Fibroblast of skin of left biceps (primary cell): ENCODE measurements at regions not wholly inside any gene's neighbourhood (a gene's known extent, or its start where the extent isn't known, plus 50 kb on each side); places are given as distances from the start of the nearest gene placed in this dataset.

Experiments used
- DNase-seq, 2 experiments: peaks; one replicate each; pipeline ENCODE4 v3.0.0-alpha.2; 2013; ENCODE audit warnings: low read depth in 2 of 2

DNA sequence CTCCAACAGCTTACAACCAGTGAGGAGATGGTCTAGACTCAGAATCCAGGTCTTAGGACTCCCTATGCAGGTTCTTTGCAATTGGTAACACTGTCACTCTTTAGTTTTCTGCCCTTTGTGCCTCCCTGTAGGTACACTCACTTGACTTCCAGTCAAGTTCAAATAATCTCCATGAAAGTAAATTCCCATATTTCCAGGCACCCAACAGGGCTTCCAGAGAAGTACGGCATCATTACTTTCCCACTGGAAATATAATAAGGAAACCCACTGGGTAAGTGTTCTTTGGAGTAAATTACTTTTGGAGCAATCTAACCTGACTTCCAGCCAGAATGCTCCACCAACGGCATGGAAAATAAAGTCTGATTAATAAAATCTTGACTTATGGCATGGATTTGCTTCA is 338.9 kb downstream of the HNRNPD start:
- DNase-seq: no peak

DNA sequence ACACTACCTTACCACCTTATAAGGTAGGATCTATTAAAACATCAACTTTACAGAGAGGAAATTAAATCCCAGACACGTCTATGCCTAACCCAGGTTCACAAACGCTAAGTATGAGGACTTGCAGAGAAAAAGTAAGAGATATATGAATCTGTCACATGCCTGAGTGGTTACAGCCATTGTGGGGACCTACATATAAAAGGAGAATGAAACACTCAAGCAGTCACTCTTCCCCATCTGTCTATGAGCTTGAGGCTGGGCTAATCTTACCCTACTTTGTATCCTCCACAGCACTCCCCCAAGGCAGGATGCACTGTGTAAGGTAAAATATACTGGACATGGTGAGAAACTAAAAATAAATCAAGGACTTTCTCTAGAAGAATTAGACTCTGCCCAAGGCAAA is 339.9 kb downstream of the HNRNPD start:
- no peak for DNase-seq

DNA sequence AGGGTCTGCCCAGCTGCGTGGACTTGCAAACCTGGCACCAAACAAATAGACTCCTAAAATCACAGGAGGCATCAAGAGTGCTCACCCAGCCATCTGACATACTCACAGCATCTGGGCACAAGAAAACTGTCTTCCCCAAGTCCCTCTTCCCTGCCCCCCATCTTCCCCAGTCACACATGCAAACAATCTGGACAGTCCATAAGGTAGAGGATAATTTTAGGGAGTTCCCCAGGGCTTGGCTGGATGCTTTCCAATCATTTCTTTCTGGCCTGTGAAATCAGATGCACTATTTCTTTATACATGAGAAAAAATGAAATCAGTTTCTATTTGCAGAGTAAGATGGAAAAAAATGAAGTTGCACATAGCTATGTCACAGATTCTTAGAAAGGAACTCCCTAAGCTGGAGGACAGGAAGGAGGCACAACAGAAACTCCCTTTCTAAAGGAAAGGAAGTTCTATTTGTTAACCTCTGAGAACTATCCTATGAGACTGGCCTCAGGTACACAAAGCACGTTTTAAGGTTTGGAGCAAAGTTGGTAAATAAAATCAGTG is 342.3 kb downstream of the HNRNPD start:
- DNase-seq: no peak

DNA sequence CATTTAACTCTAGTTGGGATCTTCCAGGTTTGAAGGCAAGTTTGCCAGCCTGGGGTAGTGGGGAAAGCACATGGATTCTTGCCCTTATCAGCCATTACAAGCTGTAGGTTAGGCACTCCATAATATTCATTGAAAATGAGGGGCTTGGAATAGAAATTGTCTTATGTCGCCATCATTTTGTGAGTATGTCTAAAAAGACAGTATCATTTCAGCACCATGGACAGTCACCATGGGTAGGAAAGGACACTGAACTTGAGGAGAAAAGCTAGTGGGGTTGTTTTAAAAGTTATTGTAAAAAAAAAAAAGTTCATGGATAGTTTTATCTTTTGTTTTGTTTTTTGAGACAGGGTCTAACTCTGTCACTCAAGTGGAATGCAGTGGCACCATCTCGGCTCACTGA is 356.1 kb downstream of the HNRNPD start:
- DNase-seq: peak in 1 of 2 experiments; percentile 1

DNA sequence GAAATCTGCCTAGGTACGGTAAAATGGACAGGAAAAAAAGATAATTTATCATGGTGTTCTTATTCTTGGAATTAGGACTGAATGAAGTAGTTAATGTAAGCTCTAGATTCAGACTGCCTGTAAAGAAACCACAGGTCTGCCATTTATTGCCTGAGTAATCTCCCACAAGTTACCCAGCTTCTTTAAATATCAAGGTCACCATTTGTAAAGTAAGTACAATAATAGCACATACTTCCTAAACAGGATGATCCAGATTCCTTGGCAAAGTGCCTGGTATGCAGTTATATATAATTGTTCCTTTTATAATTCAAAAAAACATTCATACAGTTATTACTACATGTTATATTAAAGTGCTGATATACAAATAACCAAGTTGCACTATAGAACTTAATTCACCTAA is 368.6 kb downstream of the HNRNPD start:
- no peak for DNase-seq

DNA sequence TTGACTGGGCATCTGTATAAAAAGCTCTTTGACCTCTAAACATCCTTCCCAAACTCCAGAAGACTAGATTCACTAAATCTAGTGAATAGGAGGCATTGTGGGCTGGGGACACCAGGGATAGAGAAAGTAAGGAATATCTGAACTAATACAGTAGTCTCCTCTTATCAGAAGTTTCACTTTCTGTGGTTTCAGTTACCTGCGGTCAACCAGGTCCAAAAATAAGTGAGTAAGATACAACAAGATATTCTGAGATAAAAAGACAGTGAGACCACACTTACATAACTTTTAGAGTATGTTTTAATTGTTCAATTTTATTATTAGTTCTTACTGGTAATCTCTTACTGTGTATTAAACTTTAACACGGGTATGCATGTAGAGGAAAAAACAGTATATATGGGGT is 376.5 kb downstream of the HNRNPD start:
- DNase-seq: no peak

DNA sequence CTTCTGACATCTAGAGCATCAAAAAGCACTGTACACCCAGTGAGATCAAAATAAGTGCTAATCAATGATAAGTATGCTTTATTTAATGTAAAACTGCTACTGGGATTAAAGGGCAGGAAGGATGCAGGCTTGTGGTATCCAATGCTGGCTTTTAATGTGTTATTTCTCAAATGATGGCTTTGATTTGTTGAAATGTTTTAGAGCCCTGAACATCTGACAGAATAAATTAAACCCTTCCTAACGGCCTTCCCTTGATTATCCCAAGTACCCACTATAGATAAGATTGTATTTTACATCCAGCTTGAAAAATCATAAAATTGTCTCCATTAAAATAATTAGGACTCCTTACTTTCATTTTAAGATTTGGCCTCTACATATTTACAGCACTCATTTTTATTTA is 382.9 kb downstream of the HNRNPD start:
- DNase-seq: no peak

DNA sequence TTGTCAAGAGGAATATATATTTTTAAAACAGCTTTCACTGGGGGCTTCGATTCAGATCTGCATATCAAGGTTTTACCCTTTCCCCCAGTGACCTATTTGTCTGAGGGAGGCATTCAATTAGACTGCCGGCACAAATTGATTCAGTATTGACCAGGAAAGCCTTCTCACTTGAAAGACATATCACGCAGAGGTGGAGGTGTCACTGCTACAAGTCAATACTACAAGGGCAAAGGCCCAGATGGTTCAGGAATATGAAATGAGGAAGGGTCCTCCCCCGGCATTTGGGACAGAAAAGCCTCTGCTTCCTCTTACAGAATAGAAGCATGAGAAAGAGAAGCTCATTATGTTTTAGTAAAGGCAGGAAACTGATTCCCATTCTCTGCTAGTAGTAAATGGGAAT is 383.6 kb downstream of the HNRNPD start:
- no peak for DNase-seq

DNA sequence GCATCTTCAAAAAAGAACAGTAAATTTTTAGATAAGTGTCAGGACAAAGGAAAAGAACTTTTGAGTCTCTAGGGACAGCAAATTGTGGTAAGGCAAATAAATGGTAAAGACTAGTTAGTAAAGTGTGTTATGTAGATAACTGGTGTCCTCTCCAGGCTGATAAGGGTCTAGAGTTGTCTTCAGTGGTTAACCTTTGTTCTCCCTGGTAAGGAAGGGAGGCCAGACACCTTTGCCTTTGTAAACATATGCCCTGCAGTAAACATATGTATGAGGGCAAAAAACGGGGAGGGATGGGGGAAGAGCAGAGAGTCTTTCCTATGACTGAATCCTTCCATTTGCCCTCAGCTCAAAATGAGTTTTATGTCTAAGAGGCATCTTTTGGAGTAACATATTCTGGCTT is 384.6 kb downstream of the HNRNPD start:
- no peak for DNase-seq

DNA sequence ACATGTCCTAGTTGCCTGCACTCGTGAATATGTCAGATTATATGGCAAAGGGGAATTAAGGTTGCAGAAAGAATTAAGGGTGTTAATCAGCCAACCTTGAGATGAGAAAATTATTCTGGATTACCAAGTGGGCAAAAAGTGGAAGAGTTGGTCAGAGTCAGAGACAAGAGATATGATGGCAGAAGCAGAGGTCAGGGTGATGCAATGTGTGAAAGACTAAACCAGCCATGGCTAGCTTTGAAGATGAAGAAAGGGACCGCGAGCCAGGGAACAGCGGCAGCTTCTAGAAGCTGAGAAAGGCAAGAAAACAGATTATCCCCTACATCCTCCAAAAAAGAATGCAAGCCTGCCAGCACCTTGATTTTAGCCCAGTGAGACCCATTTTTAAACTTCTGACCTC is 385.6 kb downstream of the HNRNPD start:
- DNase-seq: no peak

DNA sequence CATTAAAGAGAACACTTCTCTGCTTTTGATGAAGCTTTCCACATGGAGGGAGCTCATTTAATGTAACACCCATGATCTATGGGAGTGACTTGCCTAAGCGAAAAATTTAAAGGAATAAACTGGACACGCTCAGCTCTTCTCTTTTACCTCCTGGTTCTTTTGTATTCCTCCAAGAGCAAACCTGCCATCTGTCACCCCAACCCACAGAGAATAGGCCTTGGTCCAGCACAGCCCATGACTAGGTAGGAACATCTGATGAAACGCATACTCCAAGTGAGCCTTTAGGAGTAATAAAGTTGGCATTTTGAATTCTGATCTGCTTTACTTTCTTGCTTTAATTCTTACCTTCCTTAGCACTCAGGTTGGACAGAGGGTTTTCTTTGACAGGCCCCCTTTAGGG is 389.0 kb downstream of the HNRNPD start:
- DNase-seq: no peak

DNA sequence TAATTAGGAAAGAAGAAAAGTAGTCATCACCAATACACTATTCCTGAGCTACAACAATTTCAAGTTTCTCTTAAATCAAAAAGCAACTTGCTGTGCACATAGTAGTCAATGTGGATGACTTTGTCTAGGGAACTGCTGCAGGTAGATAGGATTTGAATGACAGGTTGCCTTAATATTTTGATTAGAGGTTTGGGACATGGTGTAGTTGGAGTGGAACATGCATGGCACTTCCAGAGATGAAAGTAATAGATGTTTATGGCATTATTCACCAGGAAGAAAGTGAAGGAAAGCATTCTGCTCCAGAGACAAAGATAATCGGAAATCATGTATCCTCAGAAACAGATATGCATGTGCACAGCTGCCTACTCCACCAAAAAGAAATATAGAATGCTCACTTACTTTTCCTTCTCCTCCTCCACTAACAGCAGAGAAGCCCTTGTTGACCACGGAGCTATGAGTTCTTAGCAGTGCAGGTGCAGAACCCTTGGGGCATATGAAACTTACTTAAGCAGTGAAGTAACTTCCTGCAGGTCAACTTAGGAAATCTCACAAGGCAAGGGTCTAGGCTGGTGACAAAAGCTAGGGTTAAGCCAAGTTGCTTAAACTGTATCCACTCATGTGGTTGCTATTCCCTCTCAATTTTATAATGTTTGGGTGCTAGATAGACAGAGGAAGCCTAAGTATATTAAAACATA is 390.8 kb downstream of the HNRNPD start:
- DNase-seq: no peak

DNA sequence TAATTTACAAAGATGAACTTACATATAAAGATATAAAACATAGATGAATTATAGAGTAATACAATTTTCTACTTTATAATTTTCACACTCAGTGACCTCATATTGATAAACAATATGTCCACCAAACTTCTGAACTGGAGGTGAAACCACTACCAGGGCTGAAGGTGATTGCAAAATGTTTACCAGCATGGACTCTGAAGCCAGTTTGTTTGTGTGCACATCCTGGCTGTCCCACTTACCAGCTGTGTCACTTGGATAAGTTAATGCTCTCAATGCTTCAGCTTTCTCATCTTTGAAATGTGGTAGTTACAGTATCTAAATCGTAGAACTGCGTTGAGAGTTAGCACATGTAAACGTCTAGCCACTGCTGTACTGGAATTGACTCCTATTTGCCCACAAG is 392.6 kb downstream of the HNRNPD start:
- DNase-seq: no peak

DNA sequence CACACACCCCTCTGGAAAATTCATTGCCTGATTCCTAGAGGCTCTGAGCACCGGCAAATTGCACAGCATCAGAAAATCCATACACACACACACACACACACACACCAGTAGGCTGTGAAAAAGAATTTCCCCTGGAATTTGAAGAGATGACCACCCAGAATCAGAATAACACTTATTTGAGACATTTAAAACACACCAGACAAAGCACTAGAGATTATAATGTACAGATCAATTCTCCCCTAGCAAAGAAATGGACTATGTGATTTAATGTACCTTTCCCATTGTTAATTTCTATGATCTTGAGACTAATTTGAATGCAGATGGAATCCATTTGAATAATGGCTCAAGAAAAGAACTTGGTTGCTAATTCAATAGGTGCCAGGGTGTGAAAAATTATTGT is 399.3 kb downstream of the HNRNPD start:
- no peak for DNase-seq

DNA sequence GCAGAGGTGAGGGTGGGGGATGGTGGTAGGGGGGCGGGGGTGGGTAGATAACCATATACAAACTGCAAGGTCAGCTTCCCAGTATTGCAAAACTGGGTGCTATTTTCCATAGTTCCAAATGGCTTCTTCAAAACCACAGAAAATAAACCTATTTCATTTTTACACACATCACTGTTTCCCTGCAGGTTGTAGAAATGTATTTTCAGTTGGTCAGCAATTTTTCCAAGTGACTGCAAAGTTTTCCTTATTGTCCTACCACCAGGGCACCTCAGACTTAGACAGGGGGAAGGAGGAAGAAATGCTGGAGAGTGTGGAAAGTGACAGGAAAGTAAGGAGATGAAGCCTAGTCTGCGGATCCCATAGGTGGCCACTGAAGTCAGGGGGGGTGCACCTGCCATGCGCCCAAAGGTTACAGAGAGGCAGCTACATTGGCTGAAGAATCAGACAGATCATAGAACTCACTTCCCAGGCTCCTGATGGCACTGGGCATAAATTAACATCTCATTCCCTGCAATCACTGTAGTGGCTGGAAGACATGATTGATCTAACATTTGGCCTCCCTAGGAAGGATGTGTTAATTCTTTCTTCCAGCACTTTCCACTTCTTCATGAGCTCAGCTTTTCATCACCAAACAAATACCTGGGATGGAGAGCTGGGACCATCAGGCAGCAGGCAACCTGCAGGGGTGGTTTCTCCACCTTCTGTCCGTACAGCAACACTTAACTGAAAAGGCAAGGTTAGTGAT is 402.0 kb downstream of the HNRNPD start:
- DNase-seq: no peak

DNA sequence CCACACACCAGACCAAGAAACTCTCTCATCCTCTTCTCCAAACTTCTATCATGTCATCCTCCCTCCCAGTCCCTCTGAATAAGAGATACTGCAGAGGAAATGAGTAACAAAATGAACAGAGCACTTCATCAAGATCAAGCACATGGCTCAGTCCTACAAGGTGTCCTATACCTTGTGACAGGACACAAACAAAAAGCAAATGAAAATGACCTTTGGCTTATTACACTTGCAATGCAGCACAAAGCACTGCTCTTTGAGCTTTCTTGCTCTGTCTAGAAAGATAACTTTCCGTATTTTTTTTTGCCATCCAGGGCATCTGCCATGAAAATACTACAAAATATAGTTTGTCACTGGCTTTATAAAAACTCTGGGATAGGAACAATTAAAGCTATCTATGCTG is 402.7 kb downstream of the HNRNPD start:
- DNase-seq: no peak

DNA sequence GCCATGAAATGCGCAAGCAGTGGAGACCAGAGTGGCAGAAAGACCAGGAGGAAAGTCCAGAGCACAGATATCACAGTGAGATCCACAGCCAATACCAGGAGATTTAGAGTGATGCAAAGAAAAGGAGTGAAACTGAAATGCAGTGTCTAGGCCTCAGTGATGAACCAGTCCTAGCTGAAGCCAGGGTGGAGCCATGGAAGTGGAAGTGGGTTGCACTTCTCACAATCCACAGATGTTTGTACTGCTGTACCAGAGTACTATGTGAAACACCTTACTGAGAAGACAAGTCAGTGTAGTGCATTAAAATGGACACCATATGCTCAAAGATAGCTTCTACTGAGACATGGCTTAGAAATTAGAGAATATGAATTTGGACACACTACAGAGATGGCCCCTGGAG is 403.3 kb downstream of the HNRNPD start:
- DNase-seq: no peak

DNA sequence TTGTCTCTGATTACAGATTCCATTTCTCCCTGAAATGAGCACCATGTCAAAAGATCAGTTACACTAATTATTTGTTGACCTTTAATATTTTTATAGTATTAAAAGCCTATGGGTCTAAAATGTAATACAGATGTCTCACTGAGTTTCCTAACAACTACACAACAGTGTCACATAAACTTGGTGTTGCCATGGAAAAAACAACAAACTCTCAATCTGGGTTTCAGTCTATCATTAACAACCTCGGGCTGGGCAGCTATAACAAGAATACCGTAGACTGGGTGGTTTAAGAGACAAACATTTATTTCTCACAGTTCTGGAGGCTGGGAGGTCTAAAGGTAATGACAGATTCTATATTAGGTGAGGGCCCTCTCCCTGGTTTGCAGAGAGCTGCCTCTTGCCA is 407.1 kb downstream of the HNRNPD start:
- DNase-seq: no peak

DNA sequence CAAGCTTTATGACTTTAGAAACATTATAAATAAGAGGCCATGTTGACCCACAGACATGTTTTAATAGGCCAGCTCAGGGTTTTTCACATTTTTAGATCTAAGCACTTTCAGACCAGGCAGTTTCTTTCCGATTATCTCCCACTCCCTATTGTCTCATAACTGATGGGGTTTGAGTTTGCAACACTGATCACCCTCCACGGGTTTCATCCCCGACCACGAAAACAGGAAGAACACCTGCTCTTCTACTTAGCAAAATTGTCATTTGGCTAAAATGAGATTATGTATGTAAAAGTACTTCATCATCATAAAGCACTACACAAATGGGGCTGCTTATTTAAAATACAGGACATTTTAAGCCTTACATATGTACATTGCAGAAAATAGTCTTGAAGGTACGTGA is 407.9 kb downstream of the HNRNPD start:
- DNase-seq: no peak

DNA sequence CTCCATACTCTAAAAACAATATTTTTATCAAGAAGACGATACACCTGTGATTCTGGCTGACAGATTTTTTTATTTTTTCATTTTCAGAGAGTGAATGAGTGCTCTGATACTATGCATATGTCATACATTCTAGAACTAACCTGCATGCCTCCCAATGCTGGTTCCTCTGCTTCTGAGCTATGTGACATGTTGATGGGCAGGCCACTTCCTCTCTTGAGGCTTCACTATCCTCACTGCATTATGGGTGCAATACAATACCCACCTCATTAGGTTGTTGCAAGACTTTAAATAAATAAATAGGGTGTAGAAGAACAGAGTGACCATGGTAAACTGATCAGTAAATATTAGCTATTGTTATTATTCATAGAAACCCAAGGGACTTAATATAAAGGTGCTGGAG is 408.3 kb downstream of the HNRNPD start:
- no peak for DNase-seq

DNA sequence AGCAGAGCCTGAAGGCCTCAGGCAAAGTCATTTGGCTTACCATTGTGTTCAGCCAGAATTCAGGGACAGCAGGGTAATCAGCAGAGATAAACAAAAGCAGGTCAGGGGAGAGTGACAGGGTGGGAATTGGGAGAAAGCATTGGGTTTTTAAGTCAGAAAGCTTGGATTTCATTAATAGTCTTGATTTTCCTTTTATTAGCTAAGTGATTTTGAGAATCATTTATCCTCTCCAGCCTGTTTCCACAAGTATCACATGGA is 410.1 kb downstream of the HNRNPD start:
- no peak for DNase-seq

DNA sequence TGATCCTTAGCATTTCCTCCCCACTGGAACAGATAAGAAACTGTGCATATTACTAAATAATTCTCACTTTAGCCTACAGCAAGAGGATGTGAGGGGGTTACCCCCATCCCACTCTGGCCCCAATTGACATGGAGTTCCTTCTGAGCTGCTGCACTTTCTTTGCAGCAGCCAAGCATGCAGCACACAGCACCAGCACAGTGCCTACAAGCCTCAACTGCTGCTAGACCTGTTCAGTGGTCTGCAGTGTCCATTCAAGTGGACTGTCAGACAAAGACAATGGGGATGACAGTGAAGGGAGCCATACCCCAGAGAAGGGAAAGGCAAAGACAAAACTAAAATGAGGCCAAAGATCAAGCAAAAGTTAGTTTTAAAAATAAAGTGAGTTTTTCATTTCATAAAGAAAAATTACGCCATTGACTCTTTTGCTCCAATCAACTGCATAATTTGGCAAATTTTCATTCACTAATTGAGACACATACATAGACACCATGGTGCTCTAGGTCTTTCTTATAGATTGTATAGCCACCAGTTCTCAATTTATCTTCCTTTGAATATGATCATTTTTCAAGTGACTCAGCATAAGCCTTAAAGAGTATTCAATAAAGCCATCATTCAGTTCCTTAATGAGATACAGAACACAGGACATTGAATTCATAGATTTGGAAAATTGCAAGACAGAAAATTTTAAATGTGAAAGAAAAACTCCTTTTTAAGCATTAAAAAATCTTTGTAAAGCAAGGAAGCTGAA is 410.6 kb downstream of the HNRNPD start:
- no peak for DNase-seq

DNA sequence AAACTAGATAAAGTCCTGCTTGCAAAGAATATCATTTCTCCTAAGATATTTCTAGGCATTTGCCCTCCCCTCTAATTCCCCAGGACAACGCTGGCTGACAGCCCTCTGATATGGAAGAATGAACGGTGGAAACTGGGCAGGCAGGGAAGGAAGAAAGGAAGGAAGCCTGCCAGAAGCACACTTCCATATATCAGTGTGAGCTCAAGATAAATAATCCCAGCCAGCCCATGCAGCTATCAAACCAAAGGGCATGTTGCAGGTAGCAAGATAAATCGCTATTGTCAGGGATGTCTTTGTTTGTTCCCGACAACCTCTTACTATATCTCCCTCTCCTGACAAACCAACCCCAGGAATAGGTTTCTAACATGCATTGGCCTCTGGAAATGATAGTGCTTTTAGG is 412.8 kb downstream of the HNRNPD start:
- no peak for DNase-seq
